Dedifferentiated amniotic fluid mesenchymal stem cell (primary cell): ENCODE measurements at regions not wholly inside any gene's neighbourhood (a gene's known extent, or its start where the extent isn't known, plus 50 kb on each side); places are given as distances from the start of the nearest gene placed in this dataset.

Experiments
- DNase-seq: peaks from one replicate; pipeline ENCODE4 v3.0.0-alpha.2; 2016; ENCODE audit errors: extremely low spot score

- DNase-seq = no peak
Observed at GRCh38 chr2:237244178-237244577, 158.5 kb downstream of the COPS8 start.

GRCh38 chr2:237244976-237245646 lies 159.4 kb downstream of the COPS8 start:
- no peak for DNase-seq

GRCh38 chr2:237250599-237250998 lies 163.4 kb downstream of the COL6A3 start:
- no peak for DNase-seq

- no peak for DNase-seq
Observed at GRCh38 chr2:237251986-237252385, 162.0 kb downstream of the COL6A3 start.

- no peak for DNase-seq
Observed at GRCh38 chr2:237253046-237253702, 160.8 kb downstream of the COL6A3 start.

- peak; percentile 57 for DNase-seq
Observed at GRCh38 chr2:237254369-237254861, 159.5 kb downstream of the COL6A3 start.

- peak; percentile 39 for DNase-seq
Observed at GRCh38 chr2:237254911-237255578, 158.9 kb downstream of the COL6A3 start.

- DNase-seq = peak; percentile 66
Observed at GRCh38 chr2:237256887-237257286, 157.1 kb downstream of the COL6A3 start.

GRCh38 chr2:237257471-237257951 lies 156.5 kb downstream of the COL6A3 start:
- peak; percentile 29 for DNase-seq

GRCh38 chr2:237258116-237258515 lies 155.8 kb downstream of the COL6A3 start:
- no peak for DNase-seq

GRCh38 chr2:237258615-237259014 lies 155.3 kb downstream of the COL6A3 start:
- DNase-seq = no peak

- peak; percentile 51 for DNase-seq
Observed at GRCh38 chr2:237259201-237259600, 154.8 kb downstream of the COL6A3 start.

GRCh38 chr2:237260039-237260620 lies 153.8 kb downstream of the COL6A3 start:
- no peak for DNase-seq

- no peak for DNase-seq
Observed at GRCh38 chr2:237260686-237261085, 153.3 kb downstream of the COL6A3 start.

- no peak for DNase-seq
Observed at GRCh38 chr2:237261327-237261726, 152.6 kb downstream of the COL6A3 start.

- peak; percentile 34 for DNase-seq
Observed at GRCh38 chr2:237262838-237263771, 150.9 kb downstream of the COL6A3 start.

- DNase-seq = no peak
Observed at GRCh38 chr2:237264480-237265219, 149.3 kb downstream of the COL6A3 start.

GRCh38 chr2:237268004-237268708 lies 145.8 kb downstream of the COL6A3 start:
- no peak for DNase-seq

- no peak for DNase-seq
Observed at GRCh38 chr2:237269138-237269875, 144.7 kb downstream of the COL6A3 start.
